ENCODE measurements at regions not wholly inside any gene's neighbourhood (a gene's known extent, or its start where the extent isn't known, plus 50 kb on each side); places are given as distances from the start of the nearest gene placed in this dataset.

- peak; percentile 64 for TF ChIP-seq ZNF512 (tag; IDR thresholded peaks at IDR 0.05)
- TF ChIP-seq ETS2 (tag; IDR thresholded peaks at IDR 0.05; ENCODE audit: borderline replicate concordance, poor library complexity, severe bottlenecking), result no peak
- no peak for TF ChIP-seq PTBP1 (IDR thresholded peaks at IDR 0.05; ENCODE audit: low read depth, low read length)
- TF ChIP-seq SMARCA4 (IDR thresholded peaks at IDR 0.05), result 0 out of 2 replicates have a peak, but pooled peaks have one; percentile 19
- no peak for TF ChIP-seq STAT5B (CRISPR knock-in tag; IDR thresholded peaks at IDR 0.05)
- no peak for TF ChIP-seq ZNF274 (IDR thresholded peaks at IDR 0.05; ENCODE audit: borderline replicate concordance, low read depth, low read length)
- no peak for TF ChIP-seq TGIF2 (CRISPR knock-in tag; IDR thresholded peaks at IDR 0.05)
- no peak for TF ChIP-seq HNRNPUL1 (IDR thresholded peaks at IDR 0.05; ENCODE audit: low read length)
- TF ChIP-seq CSDE1 (IDR thresholded peaks at IDR 0.05), result no peak
- TF ChIP-seq HNRNPH1 (optimal IDR thresholded peaks at IDR 0.05; ENCODE audit: low read depth, low read length), result no peak
- TF ChIP-seq NKRF (IDR thresholded peaks at IDR 0.05; ENCODE audit: borderline replicate concordance), result 0 out of 2 replicates have a peak, but pooled peaks have one; percentile 18
- TF ChIP-seq GTF2A2 (tag; IDR thresholded peaks at IDR 0.05), result no peak
- TF ChIP-seq NONO (IDR thresholded peaks at IDR 0.05; ENCODE audit: low read depth in 2 of 2, low read length in 1 of 2), result no peak
- TF ChIP-seq ZNF444 (CRISPR knock-in tag; IDR thresholded peaks at IDR 0.05), result no peak
- TF ChIP-seq ZBTB1 (CRISPR knock-in tag; IDR thresholded peaks at IDR 0.05; ENCODE audit: borderline replicate concordance, low read depth), result no peak
- TF ChIP-seq DPF2 (IDR thresholded peaks at IDR 0.05), result 0 out of 2 replicates have a peak, but pooled peaks have one; percentile 5
- TF ChIP-seq NRF1 (conservative IDR thresholded peaks at IDR 0.05 in 1 of 2, IDR thresholded peaks at IDR 0.05 in 1 of 2), result no peak
- TF ChIP-seq SIN3A (IDR thresholded peaks at IDR 0.05; ENCODE audit: borderline replicate concordance in 2 of 2, control insufficient read depth in 1 of 2, low read depth in 2 of 2, low read length in 2 of 2), result no peak
- peak; percentile 83; the same call in 1 of the 2 replicates for TF ChIP-seq ATF4 (CRISPR knock-in tag; IDR thresholded peaks at IDR 0.05)
- peak; percentile 86 for TF ChIP-seq IRF9 (tag; IDR thresholded peaks at IDR 0.05)
- no peak for TF ChIP-seq ZNF79 (CRISPR knock-in tag; IDR thresholded peaks at IDR 0.05; ENCODE audit: low read depth)
These were observed 129.9 kb downstream of the ZNF92 start (continued) for GRCh38 chr7:65503434-65504152.

Data from K562 (cell line).